GF-D8 (cell line): ENCODE measurements at regions not wholly inside any gene's neighbourhood (a gene's known extent, or its start where the extent isn't known, plus 50 kb on each side); places are given as distances from the start of the nearest gene placed in this dataset.
"Not testable (repeated sequence)": the region's sequence is repeated elsewhere in the genome, so short reads cannot be mapped to it uniquely, and the experiment has no call there.

Source experiments
- DNase-seq: peaks from one replicate; lab custom pipeline; 2025; lab: John Stamatoyannopoulos, UW

DNA sequence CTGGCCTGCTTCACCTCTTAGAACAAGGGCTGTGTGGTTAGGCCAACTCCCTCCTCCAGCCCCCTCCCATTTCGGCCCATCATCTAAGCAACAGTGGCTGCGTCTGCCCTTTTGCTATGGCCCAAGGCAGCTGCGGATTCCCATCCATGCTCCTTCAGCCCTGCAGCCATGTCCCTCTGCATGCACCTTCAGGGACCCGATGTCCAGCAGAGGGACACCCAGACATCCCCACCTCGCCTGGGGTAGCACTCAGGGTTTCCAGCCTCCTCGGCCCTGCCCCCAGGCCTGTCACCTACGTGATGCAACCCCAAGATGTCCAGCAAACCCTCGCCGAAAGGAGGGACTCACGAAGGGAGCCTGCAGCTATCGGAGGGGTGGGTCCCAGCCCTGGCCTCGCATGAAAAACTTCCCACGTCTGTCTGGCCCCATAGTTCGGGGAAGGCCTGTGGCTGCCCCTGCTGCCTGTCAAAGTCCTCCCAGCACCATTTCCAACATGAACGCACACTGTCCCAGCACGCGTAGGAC lies 194.4 kb downstream of the CTTN start:
- no peak for DNase-seq

DNA sequence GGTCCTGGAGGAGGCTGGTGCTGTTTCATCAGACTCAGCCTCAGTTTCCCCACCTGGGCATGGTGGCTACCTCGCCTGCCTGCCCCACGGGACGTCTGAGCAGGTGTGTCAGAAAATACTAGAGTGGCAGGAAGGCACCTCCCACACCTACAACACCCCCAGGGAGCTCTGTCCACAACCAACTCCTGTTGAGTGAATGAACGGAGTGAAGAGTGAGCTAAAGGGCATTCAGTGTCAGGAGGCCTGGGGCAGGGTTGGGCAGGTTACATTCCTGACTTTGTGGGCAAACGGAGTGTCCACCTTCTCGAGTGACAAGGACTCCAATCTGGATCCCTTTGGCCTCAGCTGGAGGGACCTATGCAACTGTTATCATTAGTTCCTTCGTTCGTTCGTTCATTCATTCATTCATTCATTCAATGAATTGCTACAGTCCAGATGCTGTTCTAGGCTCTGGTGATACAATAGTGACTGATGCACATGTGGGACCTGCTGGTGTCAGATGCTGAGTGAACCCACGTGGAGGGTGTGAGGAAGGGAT lies 195.2 kb downstream of the CTTN start:
- no peak for DNase-seq

- DNase-seq, result no peak
Observed at GRCh38 chr11:70594031-70594430, 195.7 kb downstream of the CTTN start.

GRCh38 chr11:70594606-70595005 lies 196.3 kb downstream of the CTTN start:
- DNase-seq, result no peak

DNA sequence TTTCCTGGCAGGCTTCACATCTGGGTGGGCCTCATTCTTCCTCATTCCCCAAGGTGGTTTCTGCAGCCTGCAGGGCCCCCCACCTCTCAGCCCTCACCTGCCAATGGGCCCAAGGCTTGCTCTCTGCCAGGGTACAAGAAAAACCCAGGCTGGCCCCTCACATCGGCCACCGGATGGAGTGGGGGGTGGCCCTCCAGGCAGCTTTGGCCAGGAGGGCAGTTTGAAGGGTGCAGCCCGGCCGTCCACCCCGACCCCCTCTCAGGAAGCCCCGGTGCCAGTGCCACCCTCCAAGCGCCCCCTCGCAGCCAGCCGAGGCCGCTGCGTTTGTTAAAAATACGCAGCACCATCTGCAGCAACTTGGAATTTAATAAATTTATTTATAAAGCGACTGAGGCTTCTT lies 196.7 kb downstream of the CTTN start:
- DNase-seq, result no peak

DNA sequence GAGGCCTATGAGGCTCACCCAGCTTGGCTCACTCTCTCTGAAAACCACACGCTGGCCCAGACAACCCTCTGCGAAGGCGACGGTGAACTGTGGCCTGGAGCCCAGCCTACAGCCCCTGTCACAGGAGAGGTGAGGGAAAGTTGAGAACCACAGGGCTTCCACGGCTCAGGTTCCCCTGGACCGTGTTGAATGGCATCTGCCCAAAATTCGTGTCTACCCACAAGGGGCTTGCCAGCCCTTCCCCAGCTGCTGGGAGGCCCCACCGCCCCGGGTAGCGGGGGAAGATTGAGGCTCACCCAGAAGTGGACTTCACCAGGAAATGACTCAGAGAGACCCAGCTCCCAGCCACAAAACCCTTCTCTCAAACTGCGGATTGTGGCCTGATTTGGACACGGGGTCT lies 197.1 kb downstream of the CTTN start:
- DNase-seq, result no peak

DNA sequence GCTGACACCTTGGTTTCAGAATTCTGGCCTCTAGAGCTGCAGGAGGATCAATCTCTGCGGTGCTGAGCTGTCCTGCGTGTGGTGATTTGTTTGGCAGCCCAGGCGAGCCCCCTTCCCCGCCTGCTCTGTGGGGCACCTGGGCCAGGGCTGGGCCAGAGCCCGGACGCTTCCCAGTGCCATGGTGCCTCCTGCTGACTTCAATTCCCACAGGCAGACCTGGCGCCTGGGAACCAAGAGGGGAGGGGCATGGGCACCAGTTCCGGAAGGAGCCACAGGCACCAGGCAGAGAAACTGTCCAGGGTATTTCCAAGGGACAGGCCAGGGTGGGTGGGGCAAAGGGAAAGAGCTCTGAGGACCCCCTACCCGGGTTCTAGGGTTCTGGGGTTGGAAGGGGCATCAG lies 197.8 kb downstream of the CTTN start:
- DNase-seq, result no peak

DNA sequence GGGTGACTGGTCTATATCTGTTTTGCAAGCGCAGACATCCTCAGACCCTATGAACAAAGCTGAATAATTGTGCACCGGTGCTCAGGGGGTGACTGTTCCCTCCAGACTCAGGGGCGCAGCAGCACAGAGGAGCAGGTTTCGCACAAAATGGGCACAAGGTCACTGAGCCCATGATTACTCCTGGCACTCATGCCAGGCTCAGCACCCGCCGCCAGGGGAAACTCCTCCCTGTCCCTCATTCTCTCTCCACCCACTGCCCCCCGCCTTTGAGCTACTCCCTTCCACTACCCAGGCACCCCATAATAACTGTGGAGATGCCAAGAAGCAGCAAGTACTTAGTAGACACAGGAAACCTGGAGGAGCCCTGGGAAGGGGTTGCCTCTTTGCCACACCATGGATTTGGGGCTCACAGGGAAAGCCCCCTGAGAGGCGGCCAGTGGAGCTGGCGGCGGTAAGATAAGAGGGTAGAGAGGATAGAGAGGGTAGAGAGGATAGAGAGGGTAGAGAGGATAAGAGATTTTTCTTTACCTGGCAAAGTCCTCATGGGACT lies 198.8 kb downstream of the CTTN start:
- no peak for DNase-seq

GRCh38 chr11:70597751-70598625 lies 199.7 kb downstream of the CTTN start:
- no peak for DNase-seq

GRCh38 chr11:70600911-70601415 lies 202.6 kb downstream of the CTTN start:
- DNase-seq, result not testable (repeated sequence)

- DNase-seq, result no peak
Observed at GRCh38 chr11:70601861-70602538, 203.7 kb downstream of the CTTN start.

DNA sequence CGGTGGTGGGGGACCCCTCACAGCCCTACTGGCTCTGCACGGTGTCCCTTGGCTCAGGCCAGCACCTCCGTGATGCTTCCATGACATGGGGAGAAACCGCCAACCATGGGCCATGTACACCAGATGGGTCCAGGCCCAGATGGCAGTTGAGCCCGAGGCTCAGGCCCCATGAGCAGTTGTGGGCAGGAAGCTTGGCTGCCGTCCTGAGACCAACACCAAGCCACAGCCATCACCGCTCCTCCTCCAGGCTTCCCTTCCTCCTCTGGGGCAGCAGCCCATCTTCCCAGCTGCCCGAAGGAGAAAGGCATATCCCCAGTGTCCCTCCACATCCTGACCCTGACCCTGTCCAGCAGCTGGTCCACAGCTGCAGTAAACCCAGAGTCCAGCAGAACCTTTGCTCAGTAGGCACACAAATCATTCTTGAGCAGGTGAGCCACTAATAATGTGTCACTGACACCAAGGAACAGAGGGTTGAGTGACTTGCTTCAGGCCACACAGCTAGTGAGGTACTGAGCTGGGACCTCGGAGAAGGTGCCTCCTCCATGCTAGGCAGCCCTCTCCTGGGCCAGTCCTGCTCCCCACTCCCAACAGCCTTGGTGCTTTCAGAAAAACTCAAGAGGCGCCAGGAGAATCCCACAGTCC lies 204.9 kb downstream of the CTTN start:
- DNase-seq, result no peak

GRCh38 chr11:70603756-70604211 lies 205.5 kb downstream of the CTTN start:
- no peak for DNase-seq

GRCh38 chr11:70604221-70604620 lies 205.9 kb downstream of the CTTN start:
- DNase-seq, result no peak

DNA sequence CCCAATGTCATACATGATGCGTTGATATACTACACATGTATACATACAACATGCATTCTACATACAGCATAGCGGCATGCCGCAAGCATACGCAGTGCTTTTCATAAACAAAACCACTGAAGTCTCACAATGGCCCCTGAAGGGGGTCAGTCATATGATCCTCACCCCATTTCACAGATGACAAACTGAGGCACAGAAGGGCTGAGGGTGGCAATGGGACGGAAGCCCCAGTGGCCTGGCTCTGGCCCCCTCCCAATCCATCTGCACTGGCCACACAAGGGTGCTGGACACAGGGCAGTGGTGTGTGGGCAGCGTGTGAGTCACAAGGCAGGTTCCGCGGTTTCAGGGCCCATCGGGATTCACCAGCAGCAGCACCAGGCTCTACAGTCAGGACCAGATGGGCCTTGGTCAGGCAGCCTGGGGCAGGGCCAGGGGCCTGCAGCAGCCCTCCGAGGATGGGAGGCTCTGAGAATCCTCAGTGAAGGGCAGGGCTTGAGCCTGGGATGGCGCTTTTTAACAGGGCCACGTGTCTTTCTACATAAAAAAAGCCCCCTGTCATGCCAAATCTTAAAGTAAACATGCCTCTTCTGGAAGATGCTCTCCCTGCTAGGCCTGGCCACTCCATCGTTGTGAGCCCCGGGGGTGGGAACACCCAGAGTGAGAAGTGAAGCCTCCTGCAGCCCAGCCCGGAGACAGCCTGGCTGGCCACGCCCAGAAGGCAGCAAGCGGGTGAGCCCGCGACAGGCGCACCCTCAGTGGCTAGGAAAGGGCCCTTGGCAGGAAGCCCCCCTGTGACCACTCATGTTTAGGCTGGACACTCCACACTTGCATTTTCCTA lies 206.5 kb downstream of the CTTN start:
- DNase-seq, result no peak

DNA sequence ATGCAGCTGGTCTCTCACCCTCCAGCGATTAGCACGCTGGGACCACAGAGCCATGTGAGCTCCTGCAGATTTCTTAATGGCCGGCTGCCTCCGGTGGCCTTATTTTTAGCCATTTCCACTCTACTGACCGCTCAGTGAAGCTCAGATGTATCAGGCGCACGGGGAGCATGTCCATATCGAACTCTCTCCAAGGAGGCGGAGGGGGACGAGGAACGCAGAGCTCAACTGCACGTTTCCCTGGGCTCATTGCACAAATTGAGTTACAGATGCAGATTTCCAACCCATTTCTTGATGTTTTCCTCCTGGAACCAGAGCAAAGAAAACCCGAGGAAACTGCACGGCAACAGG lies 207.1 kb downstream of the CTTN start:
- no peak for DNase-seq

GRCh38 chr11:70605846-70606245 lies 207.5 kb downstream of the CTTN start:
- DNase-seq, result no peak

DNA sequence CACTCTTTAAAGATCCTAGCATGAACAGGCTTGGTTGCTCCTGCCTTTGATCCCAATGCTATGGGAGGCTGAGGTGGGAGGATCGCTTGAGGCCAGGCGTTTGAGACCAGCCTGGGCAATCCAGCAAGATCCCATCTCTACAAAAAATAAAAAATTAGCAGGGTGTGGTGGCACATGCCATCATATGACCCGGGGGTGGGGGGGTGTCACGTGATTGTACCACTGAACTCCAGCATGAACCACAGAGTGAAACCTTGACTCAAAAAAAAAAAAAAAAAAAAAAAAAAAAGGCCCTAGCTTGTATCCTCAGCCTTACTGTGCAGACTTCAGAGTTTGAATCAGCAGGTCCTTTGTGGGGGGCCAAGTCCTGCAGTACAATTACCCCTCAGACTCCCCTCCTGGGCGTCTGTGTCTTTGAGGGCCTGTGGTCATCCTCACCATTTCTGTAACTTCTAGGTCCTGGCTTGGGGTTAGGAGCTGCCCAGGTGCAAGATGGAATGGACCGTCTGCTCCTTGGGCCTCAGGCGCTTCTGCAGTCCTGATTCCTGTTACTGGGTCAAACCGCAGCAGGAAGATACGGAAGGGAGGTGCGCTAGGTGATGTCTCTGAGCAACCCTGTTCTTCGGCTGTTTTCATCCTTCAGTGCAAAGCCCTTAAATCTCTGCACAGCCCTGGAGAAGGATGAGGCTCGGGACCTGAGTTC lies 208.1 kb downstream of the CTTN start:
- DNase-seq, result no peak

- DNase-seq, result no peak
Observed at GRCh38 chr11:70606951-70607330, 208.6 kb downstream of the CTTN start.

- no peak for DNase-seq
Observed at GRCh38 chr11:70607561-70607960, 209.2 kb downstream of the CTTN start.
